ENCODE measurements at regions not wholly inside any gene's neighbourhood (a gene's known extent, or its start where the extent isn't known, plus 50 kb on each side); places are given as distances from the start of the nearest gene placed in this dataset.

- no peak for FAIRE-seq
- ATAC-seq: no peak
- RAD21 ChIA-PET (ENCODE audit: unreplicated experiment): no interaction called here
- intact Hi-C loops (cut with micrococcal nuclease; ENCODE audit: unreplicated experiment) (no loop called here), in situ Hi-C loops (cut with MboI) (no loop called here)
- H3K4me1 ChIP-seq (ENCODE audit: control insufficient read depth, insufficient read depth, low read length): no peaks in the 10 kb centered on the region
- DNase-seq (ENCODE audit: low read depth, low spot score): no peak
- no peak for TF ChIP-seq JUND (IDR thresholded peaks at IDR 0.05; ENCODE audit: low read depth, low read length)
- TF ChIP-seq WRNIP1 (IDR thresholded peaks at IDR 0.05; ENCODE audit: borderline replicate concordance, low read depth, low read length): no peak
- TF ChIP-seq ZSCAN29 (IDR thresholded peaks at IDR 0.05): no peak
- TF ChIP-seq CEBPB (IDR thresholded peaks at IDR 0.05; ENCODE audit: borderline replicate concordance in 1 of 2, low read depth in 2 of 2, low read length in 2 of 2): no peak
- H3K9ac ChIP-seq (ENCODE audit: control insufficient read depth, insufficient read depth, low read length): no peak overlapping the region
- no TSS peak for BruUV-seq (replicated peaks)
- H3K27ac ChIP-seq (ENCODE audit: control insufficient read depth, insufficient read depth): no peak overlapping the region
- no peaks in the 10 kb centered on the region for H4K20me1 ChIP-seq (ENCODE audit: control insufficient read depth, insufficient read depth)
- POLR2A ChIA-PET: no interaction called here
- H2AFZ ChIP-seq (ENCODE audit: control insufficient read depth, low read depth, low read length): no peak overlapping the region
- WGBS (ENCODE audit: insufficient coverage, insufficient replicate concordance, low lambda C conversion rate, missing lambda C conversion rate): 19% methylated on average over 4 of the region's 4 CpGs
- no peak overlapping the region for H3K4me3 ChIP-seq
- H3K36me3 ChIP-seq (ENCODE audit: control insufficient read depth in 2 of 2, insufficient read depth in 2 of 2, low read length in 1 of 2): no peaks in the 10 kb centered on the region
- no peaks in the 10 kb centered on the region for H3K79me2 ChIP-seq (ENCODE audit: control insufficient read depth, insufficient read depth, low read length)
- no peaks in the 10 kb centered on the region; the same call in 2 of the 3 replicates for H3K9me3 ChIP-seq (replicated peaks; ENCODE audit: control insufficient read depth, insufficient read depth, low read length)
- CTCF ChIA-PET: no interaction called here
- 0 out of 4 replicates have a peak, but pooled peaks cover 0 to 2% of the 10 kb centered on the region in 2 experiments for H3K27me3 ChIP-seq (replicated peaks in 1 of 2; ENCODE audit: control insufficient read depth in 2 of 2, insufficient read depth in 2 of 2, low read length in 1 of 2)
- SMC1A ChIA-PET (ENCODE audit: uncharacterized antibody, unreplicated experiment): no interaction called here
- H3K4me2 ChIP-seq (ENCODE audit: control insufficient read depth, insufficient read depth): no peak overlapping the region
Measured at GRCh38 chr11:120029321-120029720, 108.6 kb downstream of the TRIM29 start.

- FAIRE-seq (no peak), ATAC-seq (no peak), DNase-seq (ENCODE audit: low read depth, low spot score) (no peak)
- POLR2A ChIA-PET: no interaction called here
- no peak overlapping the region for H3K9ac ChIP-seq (ENCODE audit: control insufficient read depth, insufficient read depth, low read length)
- H3K27ac ChIP-seq (ENCODE audit: control insufficient read depth, insufficient read depth): no peak overlapping the region
- H4K20me1 ChIP-seq (ENCODE audit: control insufficient read depth, insufficient read depth): no peaks in the 10 kb centered on the region
- no peak overlapping the region for H3K4me3 ChIP-seq
- intact Hi-C loops (cut with micrococcal nuclease; ENCODE audit: unreplicated experiment): no loop called here
- CTCF ChIA-PET: no interaction called here
- no peaks in the 10 kb centered on the region for H3K36me3 ChIP-seq (ENCODE audit: control insufficient read depth in 2 of 2, insufficient read depth in 2 of 2, low read length in 1 of 2)
- H3K4me2 ChIP-seq (ENCODE audit: control insufficient read depth, insufficient read depth): no peak overlapping the region
- no peak overlapping the region for H2AFZ ChIP-seq (ENCODE audit: control insufficient read depth, low read depth, low read length)
- BruUV-seq (replicated peaks): no TSS peak
- H3K9me3 ChIP-seq (replicated peaks; ENCODE audit: control insufficient read depth, insufficient read depth, low read length): no peaks in the 10 kb centered on the region; the same call in 2 of the 3 replicates
- no peaks in the 10 kb centered on the region for H3K4me1 ChIP-seq (ENCODE audit: control insufficient read depth, insufficient read depth, low read length)
- RAD21 ChIA-PET (ENCODE audit: unreplicated experiment): no interaction called here
- 0 out of 4 replicates have a peak, but pooled peaks cover 0 to 2% of the 10 kb centered on the region in 2 experiments for H3K27me3 ChIP-seq (replicated peaks in 1 of 2; ENCODE audit: control insufficient read depth in 2 of 2, insufficient read depth in 2 of 2, low read length in 1 of 2)
- TF ChIP-seq LARP7 (IDR thresholded peaks at IDR 0.05) (no peak), CBX5 (IDR thresholded peaks at IDR 0.05; ENCODE audit: low read depth) (no peak), TARDBP (IDR thresholded peaks at IDR 0.05; ENCODE audit: borderline replicate concordance) (no peak), SMAD1 (IDR thresholded peaks at IDR 0.05; ENCODE audit: low read depth, partially characterized antibody) (no peak), MYC (IDR thresholded peaks at IDR 0.05; ENCODE audit: insufficient read depth, insufficient read length, insufficient replicate concordance, low read length, severe bottlenecking) (no peak), EP300 (IDR thresholded peaks at IDR 0.05; ENCODE audit: borderline replicate concordance in 1 of 2, control insufficient read depth in 1 of 2, low read depth in 2 of 2, low read length in 2 of 2) (no peak), CREB1 (IDR thresholded peaks at IDR 0.05; ENCODE audit: low read depth) (no peak), ZSCAN29 (IDR thresholded peaks at IDR 0.05) (no peak), MYB (IDR thresholded peaks at IDR 0.05; ENCODE audit: borderline replicate concordance, low read depth, low read length) (no peak), PRDM15 (CRISPR knock-in tag; IDR thresholded peaks at IDR 0.05) (no peak), NBN (IDR thresholded peaks at IDR 0.05) (no peak)
- no peaks in the 10 kb centered on the region for H3K79me2 ChIP-seq (ENCODE audit: control insufficient read depth, insufficient read depth, low read length)
- WGBS (ENCODE audit: insufficient coverage, insufficient replicate concordance, low lambda C conversion rate, missing lambda C conversion rate): 29% methylated on average over 8 of the region's 8 CpGs
- SMC1A ChIA-PET (ENCODE audit: uncharacterized antibody, unreplicated experiment): no interaction called here
- in situ Hi-C loops (cut with MboI): no loop called here
Measured at GRCh38 chr11:120028897-120029258, 109.0 kb downstream of the TRIM29 start.
